ENCODE measurements at regions not wholly inside any gene's neighbourhood (a gene's known extent, or its start where the extent isn't known, plus 50 kb on each side); places are given as distances from the start of the nearest gene placed in this dataset.

DNA sequence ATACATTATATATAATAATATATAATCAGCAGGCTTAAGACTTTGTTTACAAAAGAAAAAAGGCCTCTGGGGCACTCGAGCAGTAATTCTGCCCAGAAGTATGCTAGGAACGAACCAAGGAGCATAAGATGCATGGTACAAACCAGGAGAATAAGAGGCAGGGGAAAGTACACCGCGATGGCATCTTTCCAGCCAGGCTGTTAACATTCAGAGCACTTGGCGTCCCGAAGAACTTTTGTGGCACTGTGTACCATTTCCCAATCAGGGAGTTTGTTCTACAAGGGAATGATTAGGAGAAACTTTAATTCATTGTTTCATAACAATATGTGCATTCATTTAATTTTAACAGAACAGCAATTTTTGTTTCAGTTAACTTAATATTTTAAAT is 125.1 kb downstream of the WT1 start:
- TF ChIP-seq EP300 (IDR thresholded peaks at IDR 0.05) (no peak), POLR2A (IDR thresholded peaks at IDR 0.05) (no peak)
- TF ChIP-seq, protein P1, sequence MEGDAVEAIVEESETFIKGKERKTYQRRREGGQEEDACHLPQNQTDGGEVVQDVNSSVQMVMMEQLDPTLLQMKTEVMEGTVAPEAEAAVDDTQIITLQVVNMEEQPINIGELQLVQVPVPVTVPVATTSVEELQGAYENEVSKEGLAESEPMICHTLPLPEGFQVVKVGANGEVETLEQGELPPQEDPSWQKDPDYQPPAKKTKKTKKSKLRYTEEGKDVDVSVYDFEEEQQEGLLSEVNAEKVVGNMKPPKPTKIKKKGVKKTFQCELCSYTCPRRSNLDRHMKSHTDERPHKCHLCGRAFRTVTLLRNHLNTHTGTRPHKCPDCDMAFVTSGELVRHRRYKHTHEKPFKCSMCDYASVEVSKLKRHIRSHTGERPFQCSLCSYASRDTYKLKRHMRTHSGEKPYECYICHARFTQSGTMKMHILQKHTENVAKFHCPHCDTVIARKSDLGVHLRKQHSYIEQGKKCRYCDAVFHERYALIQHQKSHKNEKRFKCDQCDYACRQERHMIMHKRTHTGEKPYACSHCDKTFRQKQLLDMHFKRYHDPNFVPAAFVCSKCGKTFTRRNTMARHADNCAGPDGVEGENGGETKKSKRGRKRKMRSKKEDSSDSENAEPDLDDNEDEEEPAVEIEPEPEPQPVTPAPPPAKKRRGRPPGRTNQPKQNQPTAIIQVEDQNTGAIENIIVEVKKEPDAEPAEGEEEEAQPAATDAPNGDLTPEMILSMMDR (IDR thresholded peaks at IDR 0.05) = no peak

Measured in tibial nerve (tissue), 4 donors.